ENCODE measurements at regions not wholly inside any gene's neighbourhood (a gene's known extent, or its start where the extent isn't known, plus 50 kb on each side); places are given as distances from the start of the nearest gene placed in this dataset.

DNA sequence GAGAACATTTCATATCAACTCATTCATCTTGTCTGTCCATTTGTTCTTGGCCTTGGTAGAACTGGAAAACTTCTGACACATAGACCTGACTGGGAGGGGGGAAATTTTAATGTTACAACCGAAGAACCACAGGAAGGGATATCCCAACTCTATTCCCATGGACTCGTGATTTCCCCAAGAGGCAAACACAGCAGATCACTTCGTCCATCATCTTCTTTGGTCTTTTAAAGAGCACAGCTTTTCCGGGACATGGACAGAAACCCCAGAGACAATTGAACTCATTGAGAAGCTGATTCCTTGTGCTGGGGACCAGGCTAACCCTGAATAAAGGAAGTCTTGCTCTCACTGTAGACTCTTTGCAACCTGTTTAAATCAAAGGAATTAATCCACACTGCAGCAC is 66.3 kb upstream of the TMEM170B start:
- Histone ChIP-seq H4K20me1 (ENCODE audit: insufficient read depth, low read length) (no peaks in the 10 kb centered on the region), H2AK9ac (replicated peaks; ENCODE audit: low read depth, low read length, poor library complexity) (no peak overlapping the region), H2BK5ac (ENCODE audit: low read depth, low read length, poor library complexity, severe bottlenecking) (no peak overlapping the region), H2AFZ (replicated peaks; ENCODE audit: low read length, poor library complexity) (no peak overlapping the region), H3K23ac (ENCODE audit: low read depth, low read length) (no peak overlapping the region), H2BK15ac (ENCODE audit: low read depth, low read length) (no peak overlapping the region), H3K14ac (replicated peaks; ENCODE audit: low read depth, low read length) (no peak overlapping the region), H3K36me3 (ENCODE audit: control insufficient read depth, insufficient read depth, low read length) (no peaks in the 10 kb centered on the region), H2BK120ac (ENCODE audit: low read depth, low read length) (peak overlapping the region; percentile 3; the same call in 1 of the 2 replicates), H3K27me3 (ENCODE audit: control insufficient read depth, insufficient read depth, low read length) (peaks cover 2% of the 10 kb centered on the region; the same call in 1 of the 2 replicates), H3K9me3 (ENCODE audit: control insufficient read depth, insufficient read depth, low read length) (no peaks in the 10 kb centered on the region), H4K8ac (ENCODE audit: low read depth in 2 of 2, low read length in 2 of 2) (no peak overlapping the region), H3K9me1 (ENCODE audit: insufficient read depth, low read length) (peaks cover 3% of the 10 kb centered on the region), H3K18ac (ENCODE audit: low read depth, low read length) (no peak overlapping the region; the same call in 1 of the 2 replicates), H2BK20ac (ENCODE audit: low read depth, low read length) (no peak overlapping the region), H4K5ac (ENCODE audit: low read depth, low read length) (no peak overlapping the region), H4K91ac (ENCODE audit: insufficient read depth, low read depth, low read length) (no peak overlapping the region), H3K79me1 (ENCODE audit: low read depth in 1 of 2, low read length in 2 of 2) (no peaks in the 10 kb centered on the region), H3K56ac (ENCODE audit: extremely low read depth, insufficient read depth, low read length) (no peak overlapping the region), H2AK5ac (ENCODE audit: low read depth, low read length) (no peak overlapping the region), H3K4me1 (ENCODE audit: control insufficient read depth, insufficient read depth, low read length) (peaks cover 10% of the 10 kb centered on the region), H3K27ac (ENCODE audit: insufficient read depth, low read length) (no peak overlapping the region), H3K9ac (ENCODE audit: low read depth, low read length) (no peak overlapping the region), H3K4me3 (ENCODE audit: insufficient read depth, low read depth, low read length) (no peak overlapping the region), H3K4ac (ENCODE audit: low read depth, low read length) (no peak overlapping the region), H3K4me2 (ENCODE audit: low read depth, low read length) (no peak overlapping the region)
- in situ Hi-C loops (cut with MboI; ENCODE audit: low sequenced_read_pairs): no loop called here
- no peak for TF ChIP-seq CEBPB (IDR thresholded peaks at IDR 0.05; ENCODE audit: low read depth, low read length)
- TF ChIP-seq MAFK (IDR thresholded peaks at IDR 0.05; ENCODE audit: low read depth, low read length): no peak
- DNase-seq: no peak
- 40% methylated on average over 1 of the region's 4 CpGs; no CpG with 5 or more reads in 1 of the 2 experiments for WGBS, 2 experiments (ENCODE audit: extremely low coverage in 2 of 2, insufficient read length in 1 of 2)
- ChIA-PET CTCF (no interaction called here), POLR2A (ENCODE audit: unreplicated experiment) (no interaction called here)
- ATAC-seq (ENCODE audit: low read depth): no peak
- intact Hi-C loops (cut with micrococcal nuclease): no loop called here
- no TSS peak for BruUV-seq (replicated peaks)
- dilution Hi-C loops (cut with HindIII; ENCODE audit: low sequenced_read_pairs, unreplicated experiment): no loop called here
